NCI-H524 treated with DMSO at 0.1 percent for 48 hours (cell line): ENCODE measurements at regions not wholly inside any gene's neighbourhood (a gene's known extent, or its start where the extent isn't known, plus 50 kb on each side); places are given as distances from the start of the nearest gene placed in this dataset.
A peak's percentile ranks its signal among the peaks of the same experiment; 100 is the strongest.
"Not testable (repeated sequence)": the region's sequence is repeated elsewhere in the genome, so short reads cannot be mapped to it uniquely, and the experiment has no call there.

ENCODE experiments used
- DNase-seq: peaks from one replicate; lab custom pipeline; 2025; lab: John Stamatoyannopoulos, UW

GRCh38 chr13:110044551-110045111, 258.2 kb upstream of the IRS2 start:
- DNase-seq = no peak

GRCh38 chr13:110042253-110042950, 256.0 kb upstream of the IRS2 start:
- DNase-seq = no peak

- DNase-seq = not testable (repeated sequence)
Measured at GRCh38 chr13:110041638-110042037, 255.3 kb upstream of the IRS2 start.

- no peak for DNase-seq
Measured at GRCh38 chr13:110037925-110038573, 251.7 kb upstream of the IRS2 start.

- no peak for DNase-seq
Measured at GRCh38 chr13:110036060-110036459, 249.7 kb upstream of the IRS2 start.

GRCh38 chr13:110034031-110034549, 247.7 kb upstream of the IRS2 start:
- DNase-seq = no peak

- DNase-seq = no peak
Measured at GRCh38 chr13:110032969-110033368, 246.6 kb upstream of the IRS2 start.

- no peak for DNase-seq
Measured at GRCh38 chr13:110030394-110030928, 244.1 kb upstream of the IRS2 start.

GRCh38 chr13:110028838-110029621, 242.6 kb upstream of the IRS2 start:
- DNase-seq = no peak

GRCh38 chr13:110028311-110028710, 241.9 kb upstream of the IRS2 start:
- DNase-seq = no peak

- no peak for DNase-seq
Measured at GRCh38 chr13:110027470-110028240, 241.3 kb upstream of the IRS2 start.

GRCh38 chr13:110024645-110024980, 238.2 kb upstream of the IRS2 start:
- DNase-seq = no peak

- peak; percentile 13 for DNase-seq
Measured at GRCh38 chr13:110023729-110024644, 237.6 kb upstream of the IRS2 start.

GRCh38 chr13:110018009-110018408, 231.6 kb upstream of the IRS2 start:
- no peak for DNase-seq

- DNase-seq = no peak
Measured at GRCh38 chr13:110017379-110017778, 231.0 kb upstream of the IRS2 start.

GRCh38 chr13:110015253-110015652, 228.9 kb upstream of the IRS2 start:
- no peak for DNase-seq

- no peak for DNase-seq
Measured at GRCh38 chr13:110014719-110015118, 228.3 kb upstream of the IRS2 start.

- DNase-seq = no peak
Measured at GRCh38 chr13:110012102-110012739, 225.8 kb upstream of the IRS2 start.

- no peak for DNase-seq
Measured at GRCh38 chr13:110010404-110011138, 224.2 kb upstream of the IRS2 start.
